Left ventricle myocardium inferior (tissue), 1 donor: ENCODE measurements at regions not wholly inside any gene's neighbourhood (a gene's known extent, or its start where the extent isn't known, plus 50 kb on each side); places are given as distances from the start of the nearest gene placed in this dataset.

ENCODE experiments used
- DNase-seq: peaks from one replicate; pipeline ENCODE4 v3.0.0-alpha.2; 2020
- H3K27ac ChIP-seq: fragments of 200-600 bp; replicated peaks from 2 replicates; pipeline ENCODE4 v1.8.0; 2021
- H3K27me3 ChIP-seq: fragments of 200-600 bp; 2 replicates; pipeline ENCODE4 v1.8.0; 2021; ENCODE audit warnings: low read depth
- H3K36me3 ChIP-seq: fragments of 200-600 bp; 2 replicates; pipeline ENCODE4 v1.8.0; 2021
- H3K4me1 ChIP-seq: fragments of 200-600 bp; 2 replicates; pipeline ENCODE4 v1.8.0; 2021
- H3K4me3 ChIP-seq: fragments of 200-600 bp; 2 replicates; pipeline ENCODE4 v1.8.0; 2021; ENCODE audit warnings: mild to moderate bottlenecking, moderate library complexity
- H3K9me3 ChIP-seq: fragments of 200-600 bp; replicated peaks from 2 replicates; pipeline ENCODE4 v1.8.0; 2021
- intact Hi-C: fragments of 100-400 bp; cut with micrococcal nuclease; formaldehyde crosslinking; loops from one replicate; pipeline ENCODE4 v1.11.0; 2022
- TF ChIP-seq, protein P1 (sequence below): fragments of 200-600 bp; IDR thresholded peaks from 2 replicates; pipeline ENCODE4 v1.8.0; 2021; ENCODE audit warnings: antibody characterized with exemption, mild to moderate bottlenecking, borderline replicate concordance
- donor health status: DM: no; HTN: yes; CAD: no; lungs with severe emphysema.

DNA sequence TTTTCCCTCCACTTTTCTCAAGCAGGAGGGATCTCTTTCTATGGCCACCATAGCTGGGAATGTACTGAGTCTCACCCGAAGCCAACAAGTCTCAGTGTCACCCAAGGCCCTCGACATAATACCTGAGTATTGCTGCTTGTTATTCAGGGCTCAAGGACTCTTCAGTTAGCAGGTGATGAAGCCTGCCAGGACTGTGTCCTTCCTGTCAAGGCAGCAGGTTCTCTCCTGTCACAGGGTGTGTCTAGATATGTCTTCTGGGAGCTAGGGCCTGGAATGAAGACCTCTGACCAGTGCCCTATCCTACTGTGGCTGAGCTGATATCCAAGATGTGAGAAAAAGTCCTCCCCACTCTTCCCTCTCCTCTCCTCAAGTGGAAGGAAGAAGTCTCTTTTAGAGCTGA lies 391.0 kb upstream of the DIPK2B start:
- no peaks in the 10 kb centered on the region for H3K36me3 ChIP-seq
- no peak for DNase-seq
- no peaks in the 10 kb centered on the region for H3K4me1 ChIP-seq
- intact Hi-C loops: no loop called here
- TF ChIP-seq, protein P1, sequence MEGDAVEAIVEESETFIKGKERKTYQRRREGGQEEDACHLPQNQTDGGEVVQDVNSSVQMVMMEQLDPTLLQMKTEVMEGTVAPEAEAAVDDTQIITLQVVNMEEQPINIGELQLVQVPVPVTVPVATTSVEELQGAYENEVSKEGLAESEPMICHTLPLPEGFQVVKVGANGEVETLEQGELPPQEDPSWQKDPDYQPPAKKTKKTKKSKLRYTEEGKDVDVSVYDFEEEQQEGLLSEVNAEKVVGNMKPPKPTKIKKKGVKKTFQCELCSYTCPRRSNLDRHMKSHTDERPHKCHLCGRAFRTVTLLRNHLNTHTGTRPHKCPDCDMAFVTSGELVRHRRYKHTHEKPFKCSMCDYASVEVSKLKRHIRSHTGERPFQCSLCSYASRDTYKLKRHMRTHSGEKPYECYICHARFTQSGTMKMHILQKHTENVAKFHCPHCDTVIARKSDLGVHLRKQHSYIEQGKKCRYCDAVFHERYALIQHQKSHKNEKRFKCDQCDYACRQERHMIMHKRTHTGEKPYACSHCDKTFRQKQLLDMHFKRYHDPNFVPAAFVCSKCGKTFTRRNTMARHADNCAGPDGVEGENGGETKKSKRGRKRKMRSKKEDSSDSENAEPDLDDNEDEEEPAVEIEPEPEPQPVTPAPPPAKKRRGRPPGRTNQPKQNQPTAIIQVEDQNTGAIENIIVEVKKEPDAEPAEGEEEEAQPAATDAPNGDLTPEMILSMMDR: no peak
- H3K4me3 ChIP-seq: no peak overlapping the region
- H3K9me3 ChIP-seq: peaks cover 11% of the 10 kb centered on the region
- no peak overlapping the region for H3K27ac ChIP-seq
- no peaks in the 10 kb centered on the region for H3K27me3 ChIP-seq

DNA sequence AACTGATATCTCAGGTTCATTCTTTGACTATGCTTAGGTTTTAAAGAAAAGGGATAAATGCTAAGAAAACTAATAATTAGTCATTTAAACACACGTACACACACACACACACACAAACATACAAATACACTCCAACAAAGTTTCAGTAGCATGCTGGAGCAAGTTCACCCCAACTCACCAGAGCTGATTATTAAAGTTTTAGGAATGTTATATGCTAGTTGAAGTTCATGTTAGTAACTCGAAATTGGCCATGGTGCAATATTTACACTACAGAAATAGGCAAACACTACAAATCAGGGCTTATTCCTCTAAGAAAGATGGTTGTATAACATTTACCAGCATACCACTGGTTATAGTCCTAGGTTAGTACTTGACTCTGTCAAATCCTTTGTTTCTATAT lies 384.0 kb upstream of the DIPK2B start:
- Histone ChIP-seq H3K4me3 (no peak overlapping the region), H3K9me3 (peaks cover 27% of the 10 kb centered on the region), H3K36me3 (no peaks in the 10 kb centered on the region), H3K27me3 (no peaks in the 10 kb centered on the region), H3K4me1 (no peaks in the 10 kb centered on the region), H3K27ac (no peak overlapping the region)
- intact Hi-C loops: no loop called here
- TF ChIP-seq, protein P1: no peak
- no peak for DNase-seq

DNA sequence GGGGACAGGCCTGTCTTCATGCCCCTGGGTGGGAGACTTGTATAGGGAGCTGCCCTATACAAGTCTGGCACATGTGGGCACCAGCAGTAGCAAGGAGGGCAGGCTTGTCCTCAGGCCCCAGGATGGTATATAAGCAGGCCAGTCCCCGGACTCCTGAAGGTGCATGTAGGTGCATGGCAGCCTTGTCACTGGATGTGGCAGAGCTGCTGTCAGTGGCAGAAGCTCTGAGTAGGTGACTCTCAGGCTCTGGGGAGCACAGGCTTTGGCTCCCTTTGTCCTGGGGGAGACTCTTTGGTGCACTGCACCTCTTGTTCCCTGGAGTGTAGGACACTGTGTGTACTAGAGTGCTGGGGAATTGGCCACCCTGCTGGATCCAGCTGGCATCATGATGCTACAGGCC lies 376.7 kb upstream of the DIPK2B start:
- Histone ChIP-seq H3K27me3 (no peaks in the 10 kb centered on the region), H3K4me1 (no peaks in the 10 kb centered on the region), H3K27ac (no peak overlapping the region), H3K4me3 (no peak overlapping the region), H3K9me3 (peaks cover 21% of the 10 kb centered on the region), H3K36me3 (no peaks in the 10 kb centered on the region)
- no peak for DNase-seq
- intact Hi-C loops: no loop called here
- TF ChIP-seq, protein P1: no peak

DNA sequence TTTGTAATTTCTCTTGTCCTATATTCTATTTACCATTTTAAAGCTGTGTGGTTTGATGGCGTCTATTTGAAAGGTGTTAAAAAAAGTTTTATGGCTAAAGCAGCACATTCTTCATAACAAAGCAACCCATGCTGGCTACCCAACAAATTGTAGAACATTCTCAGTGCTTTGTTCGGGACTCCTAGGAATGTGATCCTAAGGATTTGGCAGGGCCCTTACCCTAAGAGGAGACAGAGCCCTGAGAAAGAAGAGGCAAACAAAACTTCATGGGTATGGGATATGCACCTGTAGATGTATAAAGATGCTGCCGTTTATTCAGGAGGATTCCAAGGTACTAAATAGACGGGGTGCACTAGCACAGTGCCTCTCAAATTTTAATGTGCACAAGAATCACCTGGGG lies 370.8 kb upstream of the DIPK2B start:
- intact Hi-C loops: no loop called here
- Histone ChIP-seq H3K4me1 (no peaks in the 10 kb centered on the region), H3K27me3 (no peaks in the 10 kb centered on the region), H3K9me3 (no peaks in the 10 kb centered on the region), H3K36me3 (no peaks in the 10 kb centered on the region), H3K27ac (no peak overlapping the region), H3K4me3 (no peak overlapping the region)
- no peak for DNase-seq
- TF ChIP-seq, protein P1: no peak

DNA sequence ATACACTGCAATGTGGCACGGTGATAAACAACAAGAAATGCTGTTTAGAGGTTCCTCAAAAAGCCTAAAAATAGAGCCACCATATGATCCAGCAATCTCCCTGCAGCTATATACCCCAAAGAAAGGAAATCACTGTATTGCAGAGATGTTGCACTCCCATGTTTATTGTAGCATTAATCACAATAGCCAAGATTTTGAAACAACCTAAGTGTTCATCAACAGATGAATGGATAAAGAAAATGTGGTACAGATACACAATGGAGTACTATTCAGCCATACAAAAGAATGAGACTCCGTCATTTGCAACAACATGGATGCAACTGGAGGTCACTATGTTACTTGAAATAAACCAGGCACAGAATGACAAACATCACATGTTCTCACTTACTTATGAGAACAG lies 365.8 kb upstream of the DIPK2B start:
- Histone ChIP-seq H3K27me3 (no peaks in the 10 kb centered on the region), H3K27ac (no peak overlapping the region), H3K4me3 (no peak overlapping the region), H3K4me1 (no peaks in the 10 kb centered on the region), H3K9me3 (no peaks in the 10 kb centered on the region), H3K36me3 (no peaks in the 10 kb centered on the region)
- TF ChIP-seq, protein P1: no peak
- no peak for DNase-seq
- intact Hi-C loops: no loop called here

DNA sequence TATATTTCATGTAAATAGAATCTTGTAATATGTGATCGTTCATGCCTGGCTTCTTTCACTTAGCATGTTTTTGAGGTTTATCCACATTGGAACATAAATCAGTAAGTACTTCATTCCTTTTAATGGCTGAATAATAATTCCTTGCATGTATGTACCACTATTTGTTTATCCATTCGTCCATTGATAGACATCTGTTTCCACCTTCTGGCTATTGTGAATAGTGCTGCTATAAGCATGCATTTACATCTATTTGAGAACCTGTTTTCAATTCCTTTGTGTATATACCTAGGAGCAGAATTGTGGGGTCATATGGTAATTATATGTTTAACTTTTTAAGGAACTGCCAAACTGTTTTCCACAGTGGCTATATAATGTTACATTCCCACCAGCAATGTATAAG lies 356.7 kb upstream of the DIPK2B start:
- Histone ChIP-seq H3K27me3 (no peaks in the 10 kb centered on the region), H3K36me3 (no peaks in the 10 kb centered on the region), H3K9me3 (no peaks in the 10 kb centered on the region), H3K4me3 (no peak overlapping the region), H3K27ac (no peak overlapping the region), H3K4me1 (no peaks in the 10 kb centered on the region)
- intact Hi-C loops: no loop called here
- DNase-seq: no peak
- TF ChIP-seq, protein P1: peak; percentile 12
